HG03097 (cell line): ENCODE measurements at regions not wholly inside any gene's neighbourhood (a gene's known extent, or its start where the extent isn't known, plus 50 kb on each side); places are given as distances from the start of the nearest gene placed in this dataset.
"Not testable (repeated sequence)": the region's sequence is repeated elsewhere in the genome, so short reads cannot be mapped to it uniquely, and the experiment has no call there.

Experiments used
- ATAC-seq: cut with Tn5 transposase; IDR thresholded peaks from one replicate; pipeline ENCODE4 v1.9.1; 2021; ENCODE audit not compliant: unreplicated experiment, low FRiP score

DNA sequence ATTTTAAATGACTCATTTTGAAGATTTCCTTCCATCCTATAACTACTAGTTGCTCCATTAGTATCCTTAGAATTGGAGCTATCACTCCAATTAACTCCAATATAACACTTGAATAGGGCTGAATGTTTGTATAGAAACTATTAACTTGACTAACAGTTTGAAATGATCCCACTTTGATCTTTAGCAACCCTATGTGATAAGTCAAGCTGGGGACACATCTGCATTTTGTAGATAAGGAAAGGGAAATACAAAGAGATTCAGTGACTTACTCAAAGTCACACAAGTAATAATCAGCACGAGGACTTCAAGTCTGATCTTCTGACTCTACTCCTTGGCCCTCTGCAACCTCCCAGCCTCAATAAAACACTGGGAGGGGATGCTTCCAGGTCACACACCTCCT, 101.1 kb downstream of the TMEM215 start:
- ATAC-seq = no peak

DNA sequence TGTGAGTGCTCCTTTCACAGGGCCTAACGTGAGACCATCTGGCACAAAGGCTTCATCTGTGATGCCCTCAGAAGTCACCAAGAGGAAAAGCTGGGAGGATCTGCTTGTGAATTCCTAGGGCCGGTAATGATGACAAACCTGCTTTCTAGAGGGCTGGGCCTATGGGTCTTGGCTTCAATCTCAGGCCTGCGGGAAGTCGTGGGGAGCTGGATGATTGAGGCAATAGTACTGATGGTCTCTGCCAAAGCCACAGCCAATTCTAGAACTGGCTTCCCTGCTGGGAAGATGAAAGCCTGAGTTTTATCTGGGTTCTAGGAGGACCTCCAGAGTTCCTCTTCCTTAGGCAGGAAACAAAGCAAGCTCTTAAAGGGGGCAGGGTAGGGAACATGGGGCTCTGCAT, 102.7 kb downstream of the TMEM215 start:
- no peak for ATAC-seq

DNA sequence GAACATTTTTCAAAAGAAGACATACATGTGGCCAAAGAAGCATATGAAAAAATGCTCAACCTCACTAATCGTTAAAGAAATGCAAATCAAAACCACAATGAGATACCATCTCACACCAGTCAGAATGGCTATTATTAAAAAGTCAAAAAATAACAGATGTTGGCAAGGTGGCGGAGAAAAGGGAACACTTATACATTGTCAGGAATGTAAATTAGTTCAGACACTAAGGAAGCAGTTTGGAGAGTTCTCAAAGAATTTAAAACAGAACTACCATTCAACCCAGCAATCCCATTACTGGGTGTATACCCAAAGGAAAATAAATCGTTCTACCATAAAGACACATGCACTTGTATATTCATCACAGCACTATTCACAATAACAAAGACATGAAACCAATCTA, 106.9 kb downstream of the APTX start:
- not testable (repeated sequence) for ATAC-seq

DNA sequence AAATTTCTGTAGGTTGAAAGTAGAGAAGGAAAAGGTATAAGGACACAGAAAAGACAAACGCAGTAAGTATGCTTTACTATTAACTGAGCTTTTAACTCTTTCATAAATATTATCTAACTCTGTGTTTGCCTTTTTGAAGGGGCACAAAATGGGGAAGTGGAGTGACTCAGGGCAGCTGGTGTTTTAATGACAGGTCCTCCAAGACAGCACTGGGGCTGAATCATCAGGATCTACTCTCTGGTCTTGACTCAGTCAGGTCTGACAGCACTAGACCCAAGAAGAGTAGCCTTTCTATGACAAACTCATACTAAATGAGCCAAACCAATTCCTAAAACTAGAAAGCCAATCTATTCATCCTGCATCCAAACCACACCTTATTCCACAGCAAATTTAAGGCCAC, 102.2 kb downstream of the APTX start:
- ATAC-seq = no peak

DNA sequence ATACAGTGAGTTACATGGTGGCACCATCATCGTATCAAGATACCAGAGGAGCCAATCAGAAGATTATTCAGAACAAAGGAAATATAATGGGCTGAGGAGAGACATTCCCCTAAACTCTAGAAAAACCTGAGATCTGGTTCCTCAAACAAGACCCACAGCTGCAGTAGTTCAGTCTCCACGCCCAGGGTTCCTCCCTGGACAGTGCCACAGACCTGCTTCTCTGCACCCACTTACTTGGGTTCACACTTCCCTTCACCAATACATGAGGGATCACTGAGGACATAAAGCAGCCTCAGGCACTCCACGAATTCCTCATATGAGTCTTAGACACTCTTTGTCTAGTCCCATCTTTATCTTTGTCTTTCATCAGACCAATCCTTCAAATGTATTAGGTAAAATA, 101.7 kb downstream of the APTX start:
- no peak for ATAC-seq

DNA sequence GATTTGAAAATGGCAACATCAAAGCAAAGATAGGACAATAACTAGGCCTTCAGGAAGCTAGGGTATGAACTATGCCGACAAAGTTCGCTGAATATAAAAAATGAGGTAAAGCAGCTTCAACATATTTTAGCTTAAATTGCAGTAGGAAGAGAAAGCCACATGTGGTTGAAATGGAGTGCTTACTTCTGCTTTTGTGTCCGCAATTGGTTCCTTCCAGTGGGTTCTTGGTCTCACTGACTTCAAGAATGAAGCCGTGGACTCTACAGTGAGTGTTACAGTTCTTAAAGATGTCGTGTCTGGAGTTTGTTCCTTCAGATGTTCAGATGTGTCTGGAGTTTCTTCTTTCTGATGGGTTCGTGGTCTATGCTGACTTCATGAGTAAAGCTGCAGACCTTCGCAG, 95.2 kb downstream of the APTX start:
- peak; percentile 88 for ATAC-seq

DNA sequence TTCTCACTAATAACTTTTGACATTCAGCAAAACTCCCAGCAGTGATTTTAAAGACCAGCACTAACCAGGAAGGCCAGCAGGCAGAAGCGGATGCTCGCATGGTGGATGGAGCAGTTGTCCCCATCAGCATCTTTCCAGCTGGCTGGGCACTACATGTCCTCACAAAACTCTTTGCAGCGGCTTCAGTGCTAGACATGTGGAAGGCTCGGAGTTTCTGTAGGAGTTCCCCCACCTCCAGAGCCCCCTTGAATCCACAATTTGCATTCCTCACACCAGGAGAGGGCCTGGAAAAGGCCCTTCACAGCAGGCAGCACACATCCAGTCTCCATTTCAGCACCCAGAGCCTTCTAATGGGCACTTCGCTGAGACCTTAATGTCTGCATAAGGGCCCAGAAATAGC, 85.6 kb downstream of the APTX start:
- ATAC-seq = no peak

DNA sequence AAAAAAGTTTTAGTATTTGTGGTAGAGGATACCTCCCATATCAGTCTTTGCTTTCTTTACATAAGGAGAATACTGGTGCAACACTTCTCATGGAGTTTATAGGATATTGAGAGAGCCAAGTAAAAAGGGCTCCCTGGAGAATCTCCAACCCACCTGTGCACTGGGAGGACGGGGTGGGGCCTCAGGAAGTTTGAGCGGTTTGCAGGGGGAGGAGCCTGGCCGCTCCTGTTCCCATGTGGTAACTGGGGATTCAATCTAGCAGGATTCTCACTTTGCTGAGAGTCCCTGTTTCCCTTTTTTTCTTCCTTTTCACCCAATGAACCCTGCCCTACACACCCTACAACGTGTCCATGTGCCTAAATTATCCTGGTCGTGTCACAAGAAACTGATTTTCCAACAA, 82.8 kb downstream of the APTX start:
- no peak for ATAC-seq
